Natural killer cell (primary cell): ENCODE measurements at regions not wholly inside any gene's neighbourhood (a gene's known extent, or its start where the extent isn't known, plus 50 kb on each side); places are given as distances from the start of the nearest gene placed in this dataset.
A peak's percentile ranks its signal among the peaks of the same experiment; 100 is the strongest.

Experiments used
- ATAC-seq, 3 donors: fragments of 150-1000 bp in 2 of 3; fragments of 200-7000 bp in 1 of 3; cut with Tn5 transposase; 1 replicate in 1 of 3; 2 replicates in 2 of 3; pipeline ENCODE4 v1.10.0; 2021; ENCODE audit warnings: mild to moderate bottlenecking in 2 of 3, moderate library complexity in 2 of 3
- DNase-seq, 2 donors: peaks; one replicate each; pipeline versions ENCODE4 v3.0.0 to v3.0.0-alpha.2; 2013 to 2021; ENCODE audit warnings: mixed read lengths in 1 of 2
- H3K27ac ChIP-seq: one replicate; pipeline ENCODE4 v1.5.1; 2013; ENCODE audit warnings: mild to moderate bottlenecking, low read length
- H3K27me3 ChIP-seq: one replicate; pipeline ENCODE4 v1.6.1; 2013; ENCODE audit warnings: low read length; ENCODE audit not compliant: control insufficient read depth, insufficient read depth
- H3K36me3 ChIP-seq: one replicate; pipeline ENCODE4 v1.6.1; 2013; ENCODE audit warnings: low read length; ENCODE audit not compliant: control insufficient read depth, insufficient read depth
- H3K4me1 ChIP-seq: one replicate; pipeline ENCODE4 v1.6.1; 2013; ENCODE audit warnings: low read length; ENCODE audit not compliant: control insufficient read depth, insufficient read depth
- H3K4me3 ChIP-seq: one replicate; pipeline ENCODE4 v1.5.1; 2013; ENCODE audit warnings: low read length
- H3K9me3 ChIP-seq: one replicate; pipeline ENCODE4 v1.6.1; 2013; ENCODE audit warnings: low read length; ENCODE audit not compliant: control insufficient read depth, insufficient read depth
- H3K27ac Mint-ChIP-seq, 2 donors: one replicate each; pipeline ENCODE4 v1.8.0; 2022; ENCODE audit warnings: mild to moderate bottlenecking in 2 of 2, mixed read lengths in 2 of 2, moderate library complexity in 1 of 2
- H3K27me3 Mint-ChIP-seq, 2 donors: one replicate each; pipeline ENCODE4 v1.8.0; 2022; ENCODE audit warnings: low read depth in 2 of 2, mixed read lengths in 2 of 2
- H3K36me3 Mint-ChIP-seq: one replicate; pipeline ENCODE4 v1.8.0; 2022; ENCODE audit warnings: mixed read lengths
- H3K4me1 Mint-ChIP-seq, 2 donors: one replicate each; pipeline ENCODE4 v1.8.0; 2022; ENCODE audit warnings: mixed read lengths in 2 of 2
- H3K4me3 Mint-ChIP-seq: one replicate; pipeline ENCODE4 v1.8.0; 2022; ENCODE audit warnings: mild to moderate bottlenecking, moderate library complexity, mixed read lengths
- H3K9me3 Mint-ChIP-seq, 2 donors: one replicate each; pipeline ENCODE4 v1.8.0; 2022; ENCODE audit warnings: mixed read lengths in 2 of 2
- WGBS: methylation state at CpG from one replicate; pipeline ENCODE4 v1.1.7; 2013; ENCODE audit warnings: missing lambda C conversion rate; ENCODE audit not compliant: insufficient coverage; 5-methylcytosine and 5-hydroxymethylcytosine counted together
- intact Hi-C: fragments of 100-400 bp; cut with micrococcal nuclease; formaldehyde crosslinking; loops from one replicate; pipeline ENCODE4 v1.14.2; 2022
- TF ChIP-seq, protein P1 (sequence below): fragments of 200-600 bp; IDR thresholded peaks from one replicate; pipeline ENCODE4 v1.8.0; 2022; ENCODE audit warnings: antibody characterized with exemption

DNA sequence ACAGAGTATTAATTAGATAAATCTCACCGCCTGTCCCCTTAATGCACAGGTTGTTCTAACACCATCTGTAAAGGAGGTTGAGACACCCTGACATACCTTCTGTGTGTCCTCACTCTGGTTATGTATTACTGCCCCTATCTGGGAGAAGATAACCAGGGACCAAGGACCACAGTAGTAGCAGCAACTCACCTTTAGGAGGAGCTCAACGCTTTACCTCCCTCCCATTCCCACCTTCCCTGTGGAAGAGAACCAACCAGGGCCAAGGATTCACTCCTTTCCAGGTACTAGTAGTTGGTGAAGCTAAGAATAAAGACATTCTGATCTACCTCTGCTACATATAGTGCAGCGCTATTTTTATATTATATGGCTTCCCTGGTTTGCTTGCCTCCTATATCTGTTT is 232.6 kb downstream of the MEX3B start:
- no peak for DNase-seq
- Mint-ChIP-seq H3K36me3 (no peaks in the 10 kb centered on the region), H3K4me3 (no peak overlapping the region), H3K9me3 (no peaks in the 10 kb centered on the region), H3K27me3 (peaks cover 6 to 11% of the 10 kb centered on the region in 2 donors), H3K27ac (no peak overlapping the region), H3K4me1 (no peaks in the 10 kb centered on the region)
- H3K27ac ChIP-seq: no peak overlapping the region
- WGBS: 72% methylated on average over 3 of the region's 3 CpGs
- H3K36me3 ChIP-seq: no peaks in the 10 kb centered on the region
- no peak for ATAC-seq
- H3K4me3 ChIP-seq: no peak overlapping the region
- H3K9me3 ChIP-seq: no peaks in the 10 kb centered on the region
- TF ChIP-seq, protein P1, sequence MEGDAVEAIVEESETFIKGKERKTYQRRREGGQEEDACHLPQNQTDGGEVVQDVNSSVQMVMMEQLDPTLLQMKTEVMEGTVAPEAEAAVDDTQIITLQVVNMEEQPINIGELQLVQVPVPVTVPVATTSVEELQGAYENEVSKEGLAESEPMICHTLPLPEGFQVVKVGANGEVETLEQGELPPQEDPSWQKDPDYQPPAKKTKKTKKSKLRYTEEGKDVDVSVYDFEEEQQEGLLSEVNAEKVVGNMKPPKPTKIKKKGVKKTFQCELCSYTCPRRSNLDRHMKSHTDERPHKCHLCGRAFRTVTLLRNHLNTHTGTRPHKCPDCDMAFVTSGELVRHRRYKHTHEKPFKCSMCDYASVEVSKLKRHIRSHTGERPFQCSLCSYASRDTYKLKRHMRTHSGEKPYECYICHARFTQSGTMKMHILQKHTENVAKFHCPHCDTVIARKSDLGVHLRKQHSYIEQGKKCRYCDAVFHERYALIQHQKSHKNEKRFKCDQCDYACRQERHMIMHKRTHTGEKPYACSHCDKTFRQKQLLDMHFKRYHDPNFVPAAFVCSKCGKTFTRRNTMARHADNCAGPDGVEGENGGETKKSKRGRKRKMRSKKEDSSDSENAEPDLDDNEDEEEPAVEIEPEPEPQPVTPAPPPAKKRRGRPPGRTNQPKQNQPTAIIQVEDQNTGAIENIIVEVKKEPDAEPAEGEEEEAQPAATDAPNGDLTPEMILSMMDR: no peak
- intact Hi-C loops: no loop called here
- no peaks in the 10 kb centered on the region for H3K27me3 ChIP-seq
- no peaks in the 10 kb centered on the region for H3K4me1 ChIP-seq

DNA sequence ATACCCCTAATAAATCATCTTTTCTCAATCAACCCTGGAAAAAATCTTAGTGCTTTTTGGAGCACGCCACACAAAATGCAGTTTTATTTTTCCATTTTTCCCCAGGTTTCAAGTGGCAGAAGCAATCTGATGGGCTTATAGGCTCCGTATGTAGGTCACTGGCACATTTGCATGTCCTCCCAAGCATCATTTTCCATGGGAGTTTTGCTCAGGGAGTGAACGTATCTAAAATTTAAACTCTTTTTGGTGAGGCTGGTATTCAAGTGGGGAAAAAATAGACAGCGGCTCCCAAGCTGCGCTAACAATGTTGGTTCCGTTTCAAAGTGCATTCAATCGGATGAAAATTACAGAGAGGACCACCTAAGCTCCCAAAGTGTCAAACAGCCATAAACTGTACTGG is 233.4 kb downstream of the MEX3B start:
- no peak overlapping the region for H3K27ac Mint-ChIP-seq
- TF ChIP-seq, protein P1: no peak
- 87% methylated on average over 7 of the region's 7 CpGs for WGBS

DNA sequence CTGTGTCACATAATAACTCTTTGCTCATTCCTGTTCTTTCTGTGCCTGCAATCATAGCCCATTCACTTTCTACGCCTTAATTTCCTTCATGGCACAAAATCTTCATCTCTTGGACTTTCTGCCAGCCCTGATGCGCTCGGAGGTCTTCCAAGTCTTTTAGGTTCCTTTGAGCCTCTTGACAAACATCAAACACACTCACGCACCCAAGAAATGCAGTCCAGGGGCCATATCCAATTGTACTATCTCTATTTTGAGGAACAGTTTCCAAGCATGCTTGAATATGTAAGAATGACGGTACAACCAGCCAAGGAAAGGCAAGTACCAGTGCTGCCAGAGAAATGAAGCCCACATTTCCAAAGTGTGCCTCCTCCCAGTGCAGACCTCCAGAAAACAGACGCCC is 234.1 kb downstream of the MEX3B start:
- TF ChIP-seq, protein P1: no peak
- H3K4me1 Mint-ChIP-seq: no peaks in the 10 kb centered on the region
- no peaks in the 10 kb centered on the region for H3K36me3 Mint-ChIP-seq
- WGBS: 86% methylated on average over 6 of the region's 6 CpGs
- peaks cover 0 to 6% of the 10 kb centered on the region in 2 donors for H3K27me3 Mint-ChIP-seq
- no peak overlapping the region for H3K27ac ChIP-seq
- H3K36me3 ChIP-seq: no peaks in the 10 kb centered on the region
- DNase-seq (no peak), ATAC-seq (no peak)
- H3K9me3 ChIP-seq: no peaks in the 10 kb centered on the region
- no peak overlapping the region for H3K27ac Mint-ChIP-seq
- no peak overlapping the region for H3K4me3 Mint-ChIP-seq
- H3K4me3 ChIP-seq: no peak overlapping the region
- no peaks in the 10 kb centered on the region for H3K9me3 Mint-ChIP-seq
- H3K27me3 ChIP-seq: no peaks in the 10 kb centered on the region
- H3K4me1 ChIP-seq: no peaks in the 10 kb centered on the region
- intact Hi-C loops: no loop called here

More for the DNA sequence above, 233.4 kb downstream of the MEX3B start:
- ATAC-seq: no peak
- no peak overlapping the region for H3K27ac ChIP-seq
- no peaks in the 10 kb centered on the region for H3K36me3 ChIP-seq
- H3K27me3 ChIP-seq: no peaks in the 10 kb centered on the region
- Mint-ChIP-seq H3K4me3 (no peak overlapping the region), H3K36me3 (no peaks in the 10 kb centered on the region), H3K9me3 (no peaks in the 10 kb centered on the region), H3K27me3 (peaks cover 6 to 7% of the 10 kb centered on the region in 2 donors), H3K4me1 (no peaks in the 10 kb centered on the region)
- no peak for DNase-seq
- no peaks in the 10 kb centered on the region for H3K9me3 ChIP-seq
- H3K4me1 ChIP-seq: no peaks in the 10 kb centered on the region
- intact Hi-C loops: no loop called here
- H3K4me3 ChIP-seq: no peak overlapping the region

DNA sequence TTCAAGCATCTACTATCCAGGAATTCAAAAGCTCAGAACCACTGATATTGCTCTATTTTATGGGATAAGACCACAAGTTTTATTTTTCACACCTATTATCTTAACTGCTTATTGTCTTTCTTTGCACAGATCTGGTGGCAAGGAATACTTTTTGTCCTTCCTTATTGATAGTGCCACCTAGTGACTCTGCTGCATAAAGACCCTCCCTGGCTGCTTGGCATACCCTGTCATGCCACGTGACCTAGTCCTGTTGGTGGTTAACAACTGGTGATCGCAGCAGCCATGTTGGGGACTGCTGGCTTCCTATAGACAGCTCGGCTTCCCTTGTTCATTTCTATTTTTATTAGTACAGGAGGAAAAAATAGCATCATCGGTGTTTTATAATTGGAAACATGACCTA is 236.3 kb downstream of the MEX3B start:
- Histone ChIP-seq H3K4me3 (no peak overlapping the region), H3K4me1 (no peaks in the 10 kb centered on the region), H3K27me3 (no peaks in the 10 kb centered on the region), H3K36me3 (no peaks in the 10 kb centered on the region), H3K27ac (no peak overlapping the region), H3K9me3 (no peaks in the 10 kb centered on the region)
- H3K9me3 Mint-ChIP-seq: no peaks in the 10 kb centered on the region
- H3K27ac Mint-ChIP-seq: no peak overlapping the region
- peak in 1 of 3 donors; percentile 51 for ATAC-seq
- H3K36me3 Mint-ChIP-seq: no peaks in the 10 kb centered on the region
- peak in 1 of 2 donors; percentile 4 for DNase-seq
- 4% methylated on average over 3 of the region's 4 CpGs for WGBS
- no peak overlapping the region for H3K4me3 Mint-ChIP-seq
- H3K4me1 Mint-ChIP-seq: no peaks in the 10 kb centered on the region
- peaks cover 0 to 5% of the 10 kb centered on the region in 2 donors for H3K27me3 Mint-ChIP-seq
- TF ChIP-seq, protein P1: no peak
- intact Hi-C loops: no loop called here
